ENCODE measurements at regions not wholly inside any gene's neighbourhood (a gene's known extent, or its start where the extent isn't known, plus 50 kb on each side); places are given as distances from the start of the nearest gene placed in this dataset.

- no peak for DNase-seq (ENCODE audit: low spot score)
These were observed 59.1 kb upstream of the FAM20A start for GRCh38 chr17:68660302-68660701.

DNA sequence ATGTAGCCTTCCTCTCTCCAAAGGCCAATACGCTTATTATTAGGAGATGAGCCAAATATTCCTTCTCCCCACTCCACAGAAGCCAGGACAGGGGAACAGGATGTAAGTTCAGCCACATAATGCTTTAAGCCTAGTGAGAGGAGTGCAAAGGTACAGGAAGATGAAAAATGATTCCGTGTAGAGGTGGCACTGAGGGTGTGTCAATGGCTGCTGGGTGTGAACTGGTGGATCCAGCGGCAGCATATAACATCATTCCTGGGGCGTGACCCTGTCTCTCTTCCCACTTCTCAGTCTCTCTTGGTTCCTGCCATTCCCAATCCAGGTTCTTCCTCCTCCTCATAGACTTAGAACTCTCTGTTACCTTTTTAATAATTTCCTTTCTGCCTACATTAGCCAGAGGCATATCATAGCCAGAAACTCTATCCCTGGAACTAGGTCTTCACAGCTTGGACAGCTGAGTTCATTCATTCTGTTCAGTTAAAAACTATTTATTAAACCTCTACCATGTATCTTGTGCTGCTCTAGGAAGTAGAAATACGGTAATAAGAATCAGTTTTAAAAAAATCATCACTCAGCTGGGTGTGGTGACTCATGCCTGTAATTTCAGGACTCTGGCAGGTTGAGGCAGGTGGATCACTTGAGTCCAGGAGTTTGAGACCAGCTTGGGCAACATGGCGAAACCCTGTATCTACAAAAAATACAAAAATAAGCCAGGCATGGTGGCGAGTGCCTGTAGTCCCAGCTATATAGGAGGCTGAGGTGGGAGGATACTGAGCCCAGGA is 58.0 kb upstream of the FAM20A start:
- no peak for DNase-seq (ENCODE audit: low spot score)

DNA sequence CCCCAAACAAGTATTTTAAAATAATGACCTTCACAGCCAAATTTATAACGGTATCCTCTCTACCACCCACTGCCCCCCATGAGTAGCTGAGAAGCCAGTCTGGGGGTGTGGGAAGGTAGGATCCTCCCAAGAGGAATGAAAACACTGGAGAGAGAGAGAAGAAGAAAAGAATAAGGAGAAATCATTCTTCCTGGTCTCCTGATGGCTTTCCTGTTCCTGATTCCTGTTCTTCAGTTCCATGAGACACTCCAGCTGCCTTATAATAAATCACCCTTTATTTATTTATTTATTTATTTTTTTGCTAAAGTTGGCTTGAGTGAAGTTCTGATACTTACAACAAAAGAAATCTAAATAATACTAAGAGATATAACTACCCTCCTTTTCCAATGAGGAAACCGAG is 56.4 kb upstream of the FAM20A start:
- no peak for DNase-seq (ENCODE audit: low spot score)

GRCh38 chr17:68657166-68657565 is 56.0 kb upstream of the FAM20A start:
- no peak for DNase-seq (ENCODE audit: low spot score)

DNA sequence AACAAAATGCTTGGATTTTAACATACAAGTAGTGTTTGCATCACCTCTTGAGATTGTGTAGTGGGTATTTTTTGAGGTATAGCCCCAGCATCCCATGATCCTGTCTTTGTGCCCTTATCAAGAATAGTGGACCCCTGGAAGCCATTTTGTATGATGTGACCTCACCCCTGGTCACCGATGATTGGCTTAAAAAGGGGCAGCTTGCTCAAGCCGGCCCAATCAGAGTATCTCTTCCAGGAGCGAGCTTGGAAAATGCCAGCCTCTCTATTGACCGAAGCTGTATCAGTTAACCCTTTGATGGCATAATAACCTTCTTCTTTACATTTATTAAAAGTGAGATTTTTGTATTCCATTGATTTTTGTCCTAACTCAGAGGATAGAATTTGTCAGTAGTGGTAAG is 55.5 kb upstream of the FAM20A start:
- no peak for DNase-seq (ENCODE audit: low spot score)
